ENCODE measurements at regions not wholly inside any gene's neighbourhood (a gene's known extent, or its start where the extent isn't known, plus 50 kb on each side); places are given as distances from the start of the nearest gene placed in this dataset.

GRCh38 chr6:144341831-144342527 is 56.8 kb downstream of the UTRN start:
- no peak for TF ChIP-seq CTCF (conservative IDR thresholded peaks at IDR 0.05)
- TF ChIP-seq ZFX (IDR thresholded peaks at IDR 0.05), result no peak

Data from C4-2B (cell line).